MM.1S (cell line): ENCODE measurements at regions not wholly inside any gene's neighbourhood (a gene's known extent, or its start where the extent isn't known, plus 50 kb on each side); places are given as distances from the start of the nearest gene placed in this dataset.

Source experiments
- DNase-seq: peaks from one replicate; pipeline ENCODE4 v3.0.0-alpha.2; 2015
- H2AFZ ChIP-seq: fragments of 300-600 bp; sonication (generic); 2 replicates; pipeline ENCODE4 v1.6.0; 2016; ENCODE audit warnings: antibody characterized with exemption, low read length
- H3F3A ChIP-seq: fragments of 300-600 bp; sonication (generic); 2 replicates; pipeline ENCODE4 v1.6.1; 2016; ENCODE audit warnings: mild to moderate bottlenecking, antibody characterized with exemption, low read length, moderate library complexity, mixed read lengths; ENCODE audit not compliant: insufficient read depth
- H3K27ac ChIP-seq: fragments of 300-600 bp; sonication (generic); 2 replicates; pipeline ENCODE4 v1.5.1; 2016; ENCODE audit warnings: mild to moderate bottlenecking, low read length
- H3K27me3 ChIP-seq: fragments of 300-600 bp; sonication (generic); replicated peaks from 2 replicates; pipeline ENCODE4 v1.6.0; 2016; ENCODE audit warnings: low read length; ENCODE audit not compliant: insufficient read depth
- H3K36me3 ChIP-seq: fragments of 300-600 bp; sonication (generic); replicated peaks from 2 replicates; pipeline ENCODE4 v1.6.1; 2016; ENCODE audit warnings: mild to moderate bottlenecking, low read length, mixed read lengths; ENCODE audit not compliant: insufficient read depth
- H3K4me1 ChIP-seq: fragments of 300-600 bp; sonication (generic); 2 replicates; pipeline ENCODE4 v1.6.1; 2016; ENCODE audit warnings: low read length, mixed read lengths
- H3K4me2 ChIP-seq: fragments of 300-600 bp; sonication (generic); 2 replicates; pipeline ENCODE4 v1.6.0; 2016; ENCODE audit warnings: low read depth, low read length
- H3K4me3 ChIP-seq: fragments of 300-600 bp; sonication (generic); 2 replicates; pipeline ENCODE4 v1.5.1; 2016; ENCODE audit warnings: low read length, mixed read lengths
- H3K79me2 ChIP-seq: fragments of 300-600 bp; sonication (generic); 2 replicates; pipeline ENCODE4 v1.6.1; 2016; ENCODE audit warnings: mixed run types, low read length, mixed read lengths
- H3K9ac ChIP-seq: fragments of 300-600 bp; sonication (generic); 2 replicates; pipeline ENCODE4 v1.6.1; 2016; ENCODE audit warnings: low read length, mixed read lengths
- H3K9me2 ChIP-seq: fragments of 300-600 bp; sonication (generic); replicated peaks from 2 replicates; pipeline ENCODE4 v1.6.1; 2016; ENCODE audit warnings: mild to moderate bottlenecking, low read length, mixed read lengths; ENCODE audit not compliant: insufficient read depth
- H3K9me3 ChIP-seq: fragments of 300-600 bp; sonication (generic); replicated peaks from 2 replicates; pipeline ENCODE4 v1.6.1; 2016; ENCODE audit warnings: mild to moderate bottlenecking, low read length, mixed read lengths; ENCODE audit not compliant: insufficient read depth
- H4K20me1 ChIP-seq: fragments of 300-600 bp; sonication (generic); 2 replicates; pipeline ENCODE4 v1.6.1; 2016; ENCODE audit warnings: mild to moderate bottlenecking, low read length, moderate library complexity, mixed read lengths; ENCODE audit not compliant: insufficient read depth
- EZH2 ChIP-seq: fragments of 300-600 bp; sonication (generic); optimal IDR thresholded peaks from 2 replicates; pipeline ENCODE3; 2017; ENCODE audit warnings: low read depth, mild to moderate bottlenecking, antibody characterized with exemption, low read length, mixed read lengths
- EZH2phosphoT487 ChIP-seq: fragments of 300-600 bp; sonication (generic); IDR thresholded peaks from 2 replicates; pipeline ENCODE4 v1.6.1; 2018; ENCODE audit warnings: antibody characterized with exemption, low read length
- TF ChIP-seq, protein P1 (sequence below): fragments of 300-600 bp; sonication (generic); IDR thresholded peaks from 2 replicates; pipeline ENCODE4 v1.5.1; 2016; ENCODE audit warnings: antibody characterized with exemption, low read length, mixed read lengths

DNA sequence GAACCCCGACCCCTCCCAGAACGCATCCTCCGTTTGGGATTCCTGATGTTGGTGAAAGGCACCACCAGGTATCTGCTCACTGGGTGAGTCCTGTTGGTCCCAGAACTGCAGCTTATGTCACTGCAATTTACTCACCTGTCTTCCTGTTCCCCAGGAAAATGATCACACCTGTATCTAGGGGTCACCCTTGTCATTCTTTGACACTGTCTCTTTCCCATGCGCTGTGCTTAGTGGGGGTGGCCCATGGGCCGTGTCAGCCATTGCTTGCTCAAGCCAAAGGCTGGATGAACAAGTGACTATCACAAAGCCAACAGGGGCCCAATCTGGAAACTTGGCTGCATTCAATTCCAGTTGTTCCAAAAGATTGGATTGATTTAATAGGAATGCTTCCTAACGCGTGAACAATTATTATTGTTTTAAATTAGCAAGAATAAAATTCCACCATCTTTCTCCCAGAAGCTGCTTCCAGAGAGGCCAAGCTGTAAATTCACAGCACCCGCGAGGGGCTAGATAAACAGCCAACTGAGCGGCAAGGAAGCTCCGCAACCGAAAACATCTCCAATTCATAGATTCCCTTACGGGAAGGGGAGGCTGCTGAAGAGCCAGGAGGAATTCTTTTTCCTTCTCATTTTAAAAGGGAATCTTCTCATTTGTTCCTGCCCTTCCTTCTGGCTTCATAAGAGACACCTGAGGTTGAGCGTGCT lies 134.8 kb upstream of the ZMIZ1 start:
- TF ChIP-seq EZH2phosphoT487 (no peak), EZH2 (no peak)
- TF ChIP-seq, protein P1, sequence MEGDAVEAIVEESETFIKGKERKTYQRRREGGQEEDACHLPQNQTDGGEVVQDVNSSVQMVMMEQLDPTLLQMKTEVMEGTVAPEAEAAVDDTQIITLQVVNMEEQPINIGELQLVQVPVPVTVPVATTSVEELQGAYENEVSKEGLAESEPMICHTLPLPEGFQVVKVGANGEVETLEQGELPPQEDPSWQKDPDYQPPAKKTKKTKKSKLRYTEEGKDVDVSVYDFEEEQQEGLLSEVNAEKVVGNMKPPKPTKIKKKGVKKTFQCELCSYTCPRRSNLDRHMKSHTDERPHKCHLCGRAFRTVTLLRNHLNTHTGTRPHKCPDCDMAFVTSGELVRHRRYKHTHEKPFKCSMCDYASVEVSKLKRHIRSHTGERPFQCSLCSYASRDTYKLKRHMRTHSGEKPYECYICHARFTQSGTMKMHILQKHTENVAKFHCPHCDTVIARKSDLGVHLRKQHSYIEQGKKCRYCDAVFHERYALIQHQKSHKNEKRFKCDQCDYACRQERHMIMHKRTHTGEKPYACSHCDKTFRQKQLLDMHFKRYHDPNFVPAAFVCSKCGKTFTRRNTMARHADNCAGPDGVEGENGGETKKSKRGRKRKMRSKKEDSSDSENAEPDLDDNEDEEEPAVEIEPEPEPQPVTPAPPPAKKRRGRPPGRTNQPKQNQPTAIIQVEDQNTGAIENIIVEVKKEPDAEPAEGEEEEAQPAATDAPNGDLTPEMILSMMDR, result no peak
- H3K79me2 ChIP-seq, result no peaks in the 10 kb centered on the region
- DNase-seq, result no peak
- H3K9me2 ChIP-seq, result no peaks in the 10 kb centered on the region
- H3K9ac ChIP-seq, result no peak overlapping the region
- H4K20me1 ChIP-seq, result no peaks in the 10 kb centered on the region
- H3K27me3 ChIP-seq, result no peaks in the 10 kb centered on the region
- no peak overlapping the region for H3K4me3 ChIP-seq
- H3F3A ChIP-seq, result no peaks in the 10 kb centered on the region
- no peaks in the 10 kb centered on the region for H3K9me3 ChIP-seq
- H3K4me1 ChIP-seq, result no peaks in the 10 kb centered on the region
- no peak overlapping the region for H3K4me2 ChIP-seq
- H3K27ac ChIP-seq, result no peak overlapping the region
- H3K36me3 ChIP-seq, result no peaks in the 10 kb centered on the region
- no peak overlapping the region for H2AFZ ChIP-seq

DNA sequence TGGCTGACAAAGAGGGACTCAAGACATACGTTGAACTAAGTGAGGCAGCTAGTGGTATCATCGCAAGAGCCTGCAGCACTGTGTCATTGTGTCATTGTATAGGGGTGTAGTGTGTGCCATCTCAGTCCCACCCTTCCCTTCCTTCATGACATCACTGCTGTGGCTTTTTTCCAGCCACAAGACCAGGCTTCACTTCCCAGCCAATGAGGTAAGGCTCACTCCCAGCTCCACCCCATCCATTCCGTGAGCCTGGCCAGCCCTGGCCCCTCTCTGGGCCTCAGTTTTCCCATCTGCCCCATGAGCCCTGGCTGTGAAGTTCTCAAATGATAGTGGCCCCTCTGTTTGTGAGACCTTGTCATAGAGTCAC lies 134.3 kb upstream of the ZMIZ1 start:
- no peak overlapping the region for H2AFZ ChIP-seq
- H3K9ac ChIP-seq, result no peak overlapping the region
- no peaks in the 10 kb centered on the region for H3K27me3 ChIP-seq
- H3K79me2 ChIP-seq, result no peaks in the 10 kb centered on the region
- no peak for DNase-seq
- H3K4me2 ChIP-seq, result no peak overlapping the region
- no peaks in the 10 kb centered on the region for H3K9me2 ChIP-seq
- H3F3A ChIP-seq, result no peaks in the 10 kb centered on the region
- no peaks in the 10 kb centered on the region for H3K4me1 ChIP-seq
- H4K20me1 ChIP-seq, result no peaks in the 10 kb centered on the region
- TF ChIP-seq EZH2phosphoT487 (no peak), EZH2 (no peak)
- TF ChIP-seq, protein P1, result no peak
- no peaks in the 10 kb centered on the region for H3K36me3 ChIP-seq
- no peak overlapping the region for H3K27ac ChIP-seq
- H3K9me3 ChIP-seq, result no peaks in the 10 kb centered on the region
- H3K4me3 ChIP-seq, result no peak overlapping the region

GRCh38 chr10:78934994-78935602 lies 133.7 kb upstream of the ZMIZ1 start:
- Histone ChIP-seq H3K9ac (no peak overlapping the region), H3K27me3 (no peaks in the 10 kb centered on the region), H2AFZ (no peak overlapping the region)

More at GRCh38 chr10:78934994-78935602, 133.7 kb upstream of the ZMIZ1 start:
- DNase-seq, result no peak
- Histone ChIP-seq H3K4me1 (no peaks in the 10 kb centered on the region), H3K36me3 (no peaks in the 10 kb centered on the region), H3K27ac (no peak overlapping the region), H4K20me1 (no peaks in the 10 kb centered on the region), H3K4me3 (no peak overlapping the region), H3K9me3 (no peaks in the 10 kb centered on the region), H3K79me2 (no peaks in the 10 kb centered on the region), H3F3A (no peaks in the 10 kb centered on the region), H3K4me2 (no peak overlapping the region), H3K9me2 (no peaks in the 10 kb centered on the region)
- TF ChIP-seq, protein P1, result no peak
- TF ChIP-seq EZH2phosphoT487 (no peak), EZH2 (no peak)
